Spinal cord (tissue), 9 donors: ENCODE measurements at regions not wholly inside any gene's neighbourhood (a gene's known extent, or its start where the extent isn't known, plus 50 kb on each side); places are given as distances from the start of the nearest gene placed in this dataset.

Experiments
- DNase-seq, 6 donors: peaks; one replicate each; pipeline versions ENCODE4 v3.0.0 to v3.0.0-alpha.2; 2013 to 2015; ENCODE audit warnings: low spot score in 6 of 6, low read depth in 4 of 6
- H3K27ac ChIP-seq: one replicate; pipeline ENCODE4 v1.5.1; 2013; ENCODE audit warnings: low read depth, low read length, control low read depth
- H3K27me3 ChIP-seq: one replicate; pipeline ENCODE4 v1.6.1; 2013; ENCODE audit warnings: low read length; ENCODE audit not compliant: control insufficient read depth, insufficient read depth
- H3K36me3 ChIP-seq: one replicate; pipeline ENCODE4 v1.6.1; 2013; ENCODE audit warnings: low read length; ENCODE audit not compliant: control insufficient read depth, insufficient read depth
- H3K4me1 ChIP-seq: one replicate; pipeline ENCODE4 v1.6.1; 2013; ENCODE audit warnings: low read length; ENCODE audit not compliant: control insufficient read depth, insufficient read depth
- H3K4me3 ChIP-seq: one replicate; pipeline ENCODE4 v1.5.1; 2013; ENCODE audit warnings: low read depth, low read length, control low read depth
- H3K9me3 ChIP-seq: one replicate; pipeline ENCODE4 v1.6.1; 2013; ENCODE audit warnings: low read length; ENCODE audit not compliant: control insufficient read depth, insufficient read depth
- WGBS: methylation state at CpG from one replicate; pipeline ENCODE4 v1.1.5; 2013; ENCODE audit warnings: missing lambda C conversion rate; ENCODE audit not compliant: insufficient coverage; 5-methylcytosine and 5-hydroxymethylcytosine counted together
- donor health status: healthy.

DNA sequence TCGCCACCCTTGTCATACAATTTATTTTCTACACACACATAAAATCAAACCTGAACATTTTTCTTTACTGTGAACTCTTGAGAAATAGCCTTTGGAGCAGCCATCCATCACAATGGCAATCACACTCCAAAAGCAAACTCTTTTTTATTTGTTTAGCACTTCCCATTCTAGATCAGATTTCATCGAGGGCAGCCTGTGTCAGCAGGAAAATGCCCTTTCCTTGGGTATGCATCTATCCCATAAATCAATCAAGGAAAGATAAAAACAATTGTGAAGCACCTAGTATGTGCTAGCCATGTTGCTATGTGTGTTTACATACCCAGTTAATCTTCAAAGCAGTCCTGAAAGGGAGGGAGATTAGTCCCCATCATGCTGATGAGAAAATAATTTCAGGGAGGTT, 484.1 kb upstream of the USP24 start:
- H3K4me3 ChIP-seq: no peak overlapping the region
- no peaks in the 10 kb centered on the region for H3K36me3 ChIP-seq
- no peak overlapping the region for H3K27ac ChIP-seq
- WGBS: 100% methylated on average over 1 of the region's 2 CpGs
- H3K9me3 ChIP-seq: no peaks in the 10 kb centered on the region
- H3K4me1 ChIP-seq: peaks cover 4% of the 10 kb centered on the region
- no peaks in the 10 kb centered on the region for H3K27me3 ChIP-seq
- peak in 1 of 6 donors; percentile 14 for DNase-seq

DNA sequence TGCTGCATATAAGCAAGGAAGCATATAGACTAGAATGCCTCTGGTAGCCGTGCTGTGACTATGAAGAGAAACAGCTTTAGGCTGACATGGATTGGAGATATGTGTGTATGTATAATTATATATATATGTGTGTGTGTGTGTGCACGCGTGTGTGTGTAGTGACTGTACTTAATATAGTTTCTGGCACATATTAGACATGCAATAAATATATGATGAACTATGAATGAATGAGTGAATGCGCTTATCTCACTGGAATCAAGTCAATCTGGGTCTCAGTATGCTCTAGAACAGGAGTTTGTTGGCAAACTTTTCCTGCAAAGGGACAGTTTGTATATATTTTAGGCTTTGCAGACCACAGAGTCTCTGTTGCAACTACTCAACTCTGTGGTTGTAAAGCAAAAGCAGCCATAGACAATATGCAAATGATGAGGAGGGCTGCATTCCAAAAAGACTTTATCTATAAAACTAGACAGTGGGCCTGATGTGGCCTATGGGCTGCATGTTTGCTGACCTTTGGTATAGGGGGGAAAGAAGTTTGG, 482.9 kb upstream of the USP24 start:
- H3K27ac ChIP-seq: no peak overlapping the region
- no peaks in the 10 kb centered on the region for H3K4me1 ChIP-seq
- no peaks in the 10 kb centered on the region for H3K27me3 ChIP-seq
- no CpG with 5 or more reads among the region's 4 CpGs for WGBS
- no peaks in the 10 kb centered on the region for H3K36me3 ChIP-seq
- DNase-seq: no peak
- no peak overlapping the region for H3K4me3 ChIP-seq
- H3K9me3 ChIP-seq: no peaks in the 10 kb centered on the region

GRCh38 chr1:55696891-55697290, 481.7 kb upstream of the USP24 start:
- DNase-seq: no peak
- 100% methylated on average over 1 of the region's 2 CpGs for WGBS
- H3K27me3 ChIP-seq: no peaks in the 10 kb centered on the region

DNA sequence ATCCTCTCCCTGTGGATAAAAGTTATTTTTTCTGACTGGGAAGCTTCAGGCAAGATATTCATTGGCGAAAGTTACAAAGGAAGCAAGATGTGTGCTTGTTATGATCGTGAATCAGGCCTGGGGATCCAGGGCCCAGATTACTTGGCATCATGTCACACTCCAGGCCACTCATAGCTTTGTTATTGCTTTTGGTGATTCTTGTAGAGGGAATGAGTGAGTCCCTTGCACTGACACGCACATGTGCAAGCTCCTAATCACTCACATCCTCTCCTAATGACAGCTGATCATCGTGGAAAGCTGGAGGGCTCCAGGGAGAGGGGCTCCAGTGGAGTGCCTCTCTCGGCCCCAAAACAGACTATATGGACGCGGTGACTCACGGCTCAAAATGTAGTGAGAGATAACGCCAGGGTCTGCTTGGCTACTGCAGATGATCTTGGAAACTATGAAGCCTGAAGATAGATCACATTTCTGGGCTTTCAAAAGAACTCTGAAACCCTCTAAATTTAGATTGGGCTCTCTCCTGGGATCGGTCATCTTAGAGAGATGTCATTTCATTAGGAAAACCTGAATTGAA, 481.1 kb upstream of the USP24 start:
- H3K9me3 ChIP-seq: no peaks in the 10 kb centered on the region
- peak in 1 of 6 donors; percentile 25 for DNase-seq
- H3K27me3 ChIP-seq: no peaks in the 10 kb centered on the region
- H3K4me3 ChIP-seq: no peak overlapping the region
- no peaks in the 10 kb centered on the region for H3K4me1 ChIP-seq
- no peaks in the 10 kb centered on the region for H3K36me3 ChIP-seq
- H3K27ac ChIP-seq: no peak overlapping the region
- WGBS: 86% methylated on average over 8 of the region's 10 CpGs

More at GRCh38 chr1:55696891-55697290, 481.7 kb upstream of the USP24 start:
- no peaks in the 10 kb centered on the region for H3K9me3 ChIP-seq
- no peaks in the 10 kb centered on the region for H3K36me3 ChIP-seq
- H3K4me1 ChIP-seq: no peaks in the 10 kb centered on the region
- H3K27ac ChIP-seq: no peak overlapping the region
- H3K4me3 ChIP-seq: no peak overlapping the region

DNA sequence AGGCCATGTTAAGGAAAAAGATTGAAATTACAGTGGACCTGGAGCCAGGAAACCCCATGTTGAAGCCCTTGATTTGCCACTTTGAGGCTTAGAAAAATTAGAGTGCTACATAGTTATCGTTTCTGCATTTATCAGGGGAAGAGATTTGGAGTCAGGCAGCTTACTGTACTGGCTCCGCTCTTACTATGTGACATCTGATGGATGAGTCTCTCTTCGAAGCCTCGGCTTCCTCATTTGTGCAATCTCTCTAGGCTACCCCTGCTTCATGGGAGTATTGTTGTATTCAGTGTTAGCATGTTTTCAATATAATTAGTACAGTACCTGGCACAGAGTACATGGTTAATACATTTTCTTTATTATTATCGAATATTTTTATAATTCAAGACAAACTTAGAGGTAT, 480.4 kb upstream of the USP24 start:
- Histone ChIP-seq H3K9me3 (no peaks in the 10 kb centered on the region), H3K27ac (no peak overlapping the region), H3K36me3 (no peaks in the 10 kb centered on the region), H3K4me1 (no peaks in the 10 kb centered on the region), H3K27me3 (no peaks in the 10 kb centered on the region), H3K4me3 (no peak overlapping the region)
- peak in 1 of 6 donors; percentile 15 for DNase-seq
- no CpG with 5 or more reads among the region's 5 CpGs for WGBS

DNA sequence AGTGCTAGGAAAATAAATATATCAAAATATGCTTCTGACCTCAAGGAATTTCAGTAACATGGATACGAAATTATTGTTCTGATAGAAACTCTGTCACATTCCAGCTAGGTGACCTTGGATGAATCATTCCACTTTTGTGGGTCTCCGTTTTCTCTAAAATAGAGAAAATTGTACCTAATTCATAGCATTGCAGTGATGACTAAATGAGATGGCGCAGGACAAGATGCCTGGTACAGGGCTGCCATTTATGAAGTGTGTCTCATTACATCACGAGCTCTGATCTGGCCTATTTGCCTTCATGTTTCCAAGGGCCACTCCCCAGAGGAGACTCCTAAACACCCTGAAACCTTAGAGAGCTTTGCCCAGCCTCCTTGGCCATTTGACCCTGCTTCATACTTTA, 480.0 kb upstream of the USP24 start:
- Histone ChIP-seq H3K4me1 (no peaks in the 10 kb centered on the region), H3K27me3 (no peaks in the 10 kb centered on the region), H3K36me3 (no peaks in the 10 kb centered on the region), H3K4me3 (no peak overlapping the region), H3K9me3 (no peaks in the 10 kb centered on the region), H3K27ac (no peak overlapping the region)
- WGBS: 100% methylated on average over 3 of the region's 4 CpGs
- no peak for DNase-seq

DNA sequence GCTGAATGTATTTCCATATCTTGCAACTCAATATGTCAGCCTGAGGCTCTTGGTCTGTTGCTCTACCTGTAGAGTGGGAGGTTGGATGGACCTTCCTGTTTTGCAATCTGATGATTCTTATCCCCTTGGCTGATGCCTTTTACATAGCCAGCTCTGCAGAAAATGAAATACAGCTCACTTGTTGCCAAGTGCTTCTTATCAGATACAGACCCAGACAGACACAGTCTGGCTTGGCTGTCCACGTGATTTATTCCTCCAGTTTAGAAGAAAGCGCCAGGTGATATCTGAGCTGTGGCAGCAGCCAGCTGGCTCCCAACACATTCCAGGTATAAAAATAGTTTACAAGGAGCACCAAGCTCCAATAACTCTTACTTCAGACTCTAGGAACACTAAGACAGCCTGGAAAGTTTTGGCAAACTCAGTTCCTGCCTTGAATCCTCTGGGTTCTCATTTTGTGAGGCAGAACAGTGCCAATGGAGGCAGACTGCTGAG, 479.2 kb upstream of the USP24 start:
- H3K4me1 ChIP-seq: no peaks in the 10 kb centered on the region
- peak in 1 of 6 donors; percentile 35 for DNase-seq
- no peaks in the 10 kb centered on the region for H3K27me3 ChIP-seq
- no peak overlapping the region for H3K27ac ChIP-seq
- no peak overlapping the region for H3K4me3 ChIP-seq
- 93% methylated on average over 2 of the region's 2 CpGs for WGBS
- H3K9me3 ChIP-seq: no peaks in the 10 kb centered on the region
- no peaks in the 10 kb centered on the region for H3K36me3 ChIP-seq

DNA sequence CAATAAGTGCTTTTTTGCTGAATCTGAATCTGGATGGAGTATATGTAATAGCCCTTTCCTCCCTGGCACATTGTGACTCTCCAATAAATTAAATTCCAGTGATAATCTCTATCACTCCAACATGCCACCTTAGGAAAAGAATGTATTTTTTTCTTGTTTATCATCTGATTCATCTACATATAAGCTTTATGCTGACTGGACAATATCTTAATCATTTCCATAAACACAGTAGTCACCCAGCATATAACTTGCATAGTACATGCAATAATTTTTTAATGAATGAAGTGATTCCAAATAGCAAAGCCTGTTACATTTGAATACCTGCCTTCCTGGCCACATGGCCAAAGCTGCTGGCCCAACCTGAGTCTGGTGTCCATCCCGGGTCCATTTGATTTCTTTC, 477.6 kb upstream of the USP24 start:
- Histone ChIP-seq H3K9me3 (no peaks in the 10 kb centered on the region), H3K27me3 (no peaks in the 10 kb centered on the region), H3K4me1 (no peaks in the 10 kb centered on the region), H3K27ac (no peak overlapping the region), H3K4me3 (no peak overlapping the region), H3K36me3 (no peaks in the 10 kb centered on the region)
- no CpG with 5 or more reads among the region's 1 CpG for WGBS
- DNase-seq: no peak

DNA sequence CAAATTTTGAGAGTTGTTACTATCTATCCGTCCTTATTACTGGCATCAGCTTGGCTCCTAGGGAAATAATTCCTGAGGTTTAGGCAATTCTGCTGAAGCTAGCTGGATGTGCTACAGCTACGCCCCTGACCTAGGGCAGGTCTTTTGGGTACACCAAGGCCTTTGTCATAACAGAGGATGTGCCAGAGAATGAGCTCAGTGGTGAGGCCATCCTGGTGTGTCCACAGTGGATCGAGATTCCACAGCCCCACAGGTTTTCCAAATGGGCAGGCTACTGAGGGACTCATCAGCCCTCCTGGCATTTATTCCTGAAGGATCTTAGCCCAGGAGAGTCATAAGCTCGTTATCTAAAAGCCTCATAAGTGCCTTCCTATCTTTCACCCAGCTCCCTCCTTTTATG, 475.2 kb upstream of the USP24 start:
- 93% methylated on average over 3 of the region's 4 CpGs for WGBS
- H3K36me3 ChIP-seq: no peaks in the 10 kb centered on the region
- H3K4me3 ChIP-seq: no peak overlapping the region
- DNase-seq: no peak
- no peaks in the 10 kb centered on the region for H3K9me3 ChIP-seq
- H3K4me1 ChIP-seq: no peaks in the 10 kb centered on the region
- H3K27ac ChIP-seq: no peak overlapping the region
- H3K27me3 ChIP-seq: no peaks in the 10 kb centered on the region

GRCh38 chr1:55689800-55690199, 474.6 kb upstream of the USP24 start:
- H3K27ac ChIP-seq: no peak overlapping the region
- no peaks in the 10 kb centered on the region for H3K27me3 ChIP-seq
- no CpG with 5 or more reads among the region's 3 CpGs for WGBS
- no peaks in the 10 kb centered on the region for H3K36me3 ChIP-seq
- no peaks in the 10 kb centered on the region for H3K4me1 ChIP-seq
- no peaks in the 10 kb centered on the region for H3K9me3 ChIP-seq
- H3K4me3 ChIP-seq: no peak overlapping the region
- DNase-seq: no peak
